Esophagus muscularis mucosa (tissue), 3 donors: ENCODE measurements at regions not wholly inside any gene's neighbourhood (a gene's known extent, or its start where the extent isn't known, plus 50 kb on each side); places are given as distances from the start of the nearest gene placed in this dataset.

Experiments used
- CTCF ChIP-seq, 3 experiments: fragments of 200-600 bp in 2 of 3; fragments of 450-650 bp in 1 of 3; sonication (generic) in 2 of 3; IDR thresholded peaks; one replicate each; pipeline ENCODE4 v1.5.1; 2017 to 2019; ENCODE audit warnings: antibody characterized with exemption in 3 of 3, mild to moderate bottlenecking in 2 of 3, moderate library complexity in 1 of 3
- EP300 ChIP-seq: sonication (generic); formaldehyde crosslinking; IDR thresholded peaks from one replicate; pipeline ENCODE4 v1.6.1; 2017; ENCODE audit warnings: antibody characterized with exemption

DNA sequence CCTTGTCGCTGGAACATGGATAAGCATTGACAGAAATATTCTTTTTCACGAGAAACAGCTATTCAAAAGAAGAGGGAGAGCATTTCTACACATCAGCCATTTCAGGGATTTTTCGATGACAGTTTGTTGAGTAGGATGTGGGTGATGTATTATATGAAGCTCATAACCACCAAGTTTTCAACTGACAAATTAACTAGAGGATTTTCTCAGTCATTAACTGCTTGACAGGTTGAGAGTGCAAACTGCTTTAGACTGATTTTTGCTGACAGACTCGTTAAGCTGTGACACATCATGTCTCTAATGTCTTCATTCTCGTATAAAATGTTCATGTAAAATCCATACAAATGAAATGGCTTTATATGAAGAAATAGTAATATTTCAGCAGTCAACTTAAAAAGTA is 354.2 kb upstream of the KCNN2 start:
- TF ChIP-seq CTCF (IDR thresholded peaks at IDR 0.05) = no peak
- TF ChIP-seq EP300 = no peak
